SK-N-SH (cell line): ENCODE measurements at regions not wholly inside any gene's neighbourhood (a gene's known extent, or its start where the extent isn't known, plus 50 kb on each side); places are given as distances from the start of the nearest gene placed in this dataset.

Source experiments
- CTCF ChIA-PET: fragments of 300-600, 350-600 bp; formaldehyde crosslinking; extraction: SDS; loops from one replicate; lab custom pipeline; 2021; lab: Yijun Ruan, JAX
- POLR2A ChIA-PET: fragments of 350-600 bp; sonication (Branson Sonifier 250); formaldehyde crosslinking; extraction: SDS; loops from one replicate; lab custom pipeline; 2020; ENCODE audit warnings: antibody characterized with exemption, inconsistent platforms; lab: Yijun Ruan, JAX
- DNase-seq: peaks from one replicate; pipeline ENCODE4 v3.0.0; 2012
- H2AFZ ChIP-seq: fragments of 200-600 bp; sonication (generic); 2 replicates; pipeline ENCODE4 v1.8.1; 2016; ENCODE audit warnings: antibody characterized with exemption, mild to moderate bottlenecking, low read depth
- H3F3A ChIP-seq: fragments of 200-600 bp; sonication (generic); replicated peaks from 2 replicates; pipeline ENCODE3; 2016; ENCODE audit warnings: antibody characterized with exemption, mild to moderate bottlenecking; ENCODE audit not compliant: insufficient read depth
- H3K27ac ChIP-seq, 2 experiments: fragments of 200-500 bp in 1 of 2; fragments of 200-600 bp in 1 of 2; sonication (Bioruptor generic) in 1 of 2; sonication (generic), shearing (Covaris generic) in 1 of 2; 2 replicates each; pipeline versions ENCODE4 v1.5.1 to v1.6.1; 2014 to 2016; ENCODE audit warnings: low read depth in 2 of 2, inconsistent platforms in 1 of 2, low read length in 1 of 2, mild to moderate bottlenecking in 1 of 2, mixed read lengths in 1 of 2
- H3K27me3 ChIP-seq: fragments of 200-600 bp; sonication (generic), shearing (Covaris generic); 2 replicates; pipeline ENCODE4 v1.6.1; 2016; ENCODE audit warnings: mixed run types; ENCODE audit not compliant: insufficient read depth
- H3K36me3 ChIP-seq, 2 experiments: fragments of 200-500 bp in 1 of 2; fragments of 200-600 bp in 1 of 2; sonication (Bioruptor generic) in 1 of 2; sonication (generic) in 1 of 2; replicated peaks in 1 of 2; 2 replicates each; pipeline versions ENCODE3 to v1.5.1; 2014 to 2016; ENCODE audit warnings: low read length in 1 of 2, mild to moderate bottlenecking in 1 of 2; ENCODE audit not compliant: insufficient read depth in 2 of 2, control insufficient read depth in 1 of 2
- H3K4me1 ChIP-seq, 2 experiments: fragments of 200-500 bp in 1 of 2; fragments of 200-600 bp in 1 of 2; sonication (Bioruptor generic) in 1 of 2; sonication (generic), shearing (Covaris generic) in 1 of 2; 2 replicates each; pipeline versions ENCODE4 v1.5.1 to v1.6.1; 2014 to 2016; ENCODE audit warnings: low read depth in 1 of 2, low read length in 1 of 2, mixed run types in 1 of 2; ENCODE audit not compliant: insufficient read depth in 2 of 2, control insufficient read depth in 1 of 2
- H3K4me2 ChIP-seq: fragments of 200-600 bp; sonication (generic), shearing (Covaris generic); 2 replicates; pipeline ENCODE4 v1.6.1; 2017; ENCODE audit warnings: mixed run types
- H3K4me3 ChIP-seq, 2 experiments: fragments of 200-500 bp in 1 of 2; fragments of 200-600 bp in 1 of 2; sonication (Bioruptor generic) in 1 of 2; sonication (generic), shearing (Covaris generic) in 1 of 2; 2 replicates each; pipeline versions ENCODE4 v1.5.1 to v1.8.1; 2014 to 2016; ENCODE audit warnings: low read depth in 2 of 2, inconsistent platforms in 1 of 2, low read length in 1 of 2, mild to moderate bottlenecking in 1 of 2, mixed read lengths in 1 of 2, moderate library complexity in 1 of 2
- H3K79me2 ChIP-seq: fragments of 200-600 bp; sonication (generic); 2 replicates; pipeline ENCODE4 v1.8.1; 2017; ENCODE audit warnings: mild to moderate bottlenecking; ENCODE audit not compliant: insufficient read depth
- H3K9ac ChIP-seq: fragments of 200-600 bp; sonication (generic); 2 replicates; pipeline ENCODE4 v1.6.1; 2017; ENCODE audit warnings: mixed run types
- H3K9me2 ChIP-seq: fragments of 200-600 bp; sonication (generic); 2 replicates; pipeline ENCODE4 v1.6.1; 2017; ENCODE audit warnings: mixed run types
- H3K9me3 ChIP-seq: fragments of 200-600 bp; sonication (generic); 2 replicates; pipeline ENCODE4 v1.6.1; 2017; ENCODE audit warnings: mixed run types, mild to moderate bottlenecking, moderate library complexity
- H4K20me1 ChIP-seq: fragments of 200-600 bp; sonication (generic); 2 replicates; pipeline ENCODE4 v1.6.1; 2017; ENCODE audit warnings: mild to moderate bottlenecking, mixed run types; ENCODE audit not compliant: insufficient read depth
- EZH2phosphoT487 ChIP-seq: fragments of 200-600 bp; sonication (generic); IDR thresholded peaks from 2 replicates; pipeline ENCODE4 v1.6.1; 2017; ENCODE audit warnings: low read depth, mixed run types, mild to moderate bottlenecking, antibody characterized with exemption, moderate library complexity, borderline replicate concordance
- FOSL2 ChIP-seq: IDR thresholded peaks from 2 replicates; pipeline ENCODE4 v1.4.0; 2012; ENCODE audit warnings: low read depth, mild to moderate bottlenecking, moderate library complexity, borderline replicate concordance
- FOXM1 ChIP-seq: IDR thresholded peaks from 2 replicates; pipeline ENCODE4 v1.4.0; 2012; ENCODE audit warnings: low read depth, mild to moderate bottlenecking
- NFIC ChIP-seq: IDR thresholded peaks from 2 replicates; pipeline ENCODE4 v1.4.0; 2012; ENCODE audit warnings: borderline replicate concordance
- POLR2AphosphoS5 ChIP-seq: IDR thresholded peaks from 2 replicates; pipeline ENCODE4 v1.6.1; 2012; ENCODE audit warnings: low read depth, low read length
- TAF1 ChIP-seq: IDR thresholded peaks from 2 replicates; pipeline ENCODE4 v1.6.1; 2012; ENCODE audit warnings: low read depth, mild to moderate bottlenecking, low read length, moderate library complexity, borderline replicate concordance
- WGBS: methylation state at CpG from one replicate; pipeline ENCODE4 v1.1.6; 2017; ENCODE audit warnings: low lambda C conversion rate; 5-methylcytosine and 5-hydroxymethylcytosine counted together
- TF ChIP-seq, protein P1 (sequence below): IDR thresholded peaks from 2 replicates; pipeline ENCODE4 v1.4.0; 2012; ENCODE audit warnings: low read depth, borderline replicate concordance
- TF ChIP-seq, protein P2 (sequence below): IDR thresholded peaks from 2 replicates; pipeline ENCODE4; 2012
- TF ChIP-seq, protein P3 (sequence below): fragments of 150-350 bp; IDR thresholded peaks from 2 replicates; pipeline ENCODE4 v1.6.1; 2016; ENCODE audit warnings: mild to moderate bottlenecking, low read depth, low read length
- TF ChIP-seq, protein P4 (sequence below): IDR thresholded peaks from 2 replicates; pipeline ENCODE4 v1.6.1; 2012; ENCODE audit warnings: mild to moderate bottlenecking, low read depth, low read length, moderate library complexity

DNA sequence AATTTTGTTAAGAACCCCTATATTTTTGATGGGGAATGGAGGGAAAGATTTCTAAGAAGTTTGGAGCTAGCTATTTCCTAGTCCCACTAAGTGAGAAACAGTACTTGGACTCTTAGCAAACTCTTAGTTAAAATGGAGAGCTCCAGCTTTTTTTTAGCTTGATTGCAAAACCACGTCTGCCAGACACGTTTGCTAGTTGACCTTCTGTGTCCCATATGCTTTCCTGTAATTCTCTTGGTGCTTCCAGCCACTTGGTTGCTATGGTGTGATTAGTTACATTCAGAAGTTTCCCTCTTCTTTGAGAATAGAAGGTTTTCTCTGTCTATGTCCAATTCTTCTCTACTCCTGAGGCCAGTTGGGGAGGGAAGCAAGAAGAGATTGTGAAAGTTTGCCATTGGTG lies 417.0 kb upstream of the TLE4 start:
- no peaks in the 10 kb centered on the region for H3K4me1 ChIP-seq
- no peak overlapping the region for H3K4me2 ChIP-seq
- WGBS = 94% methylated on average over 2 of the region's 2 CpGs
- CTCF ChIA-PET = no interaction called here
- H3K9me2 ChIP-seq = no peaks in the 10 kb centered on the region
- H3K9me3 ChIP-seq = no peaks in the 10 kb centered on the region
- H3F3A ChIP-seq = no peaks in the 10 kb centered on the region
- no peak for DNase-seq
- H4K20me1 ChIP-seq = no peaks in the 10 kb centered on the region
- no peak overlapping the region for H2AFZ ChIP-seq
- H3K79me2 ChIP-seq = no peaks in the 10 kb centered on the region
- POLR2A ChIA-PET = no interaction called here
- no peak overlapping the region for H3K4me3 ChIP-seq
- TF ChIP-seq NFIC = no peak
- H3K9ac ChIP-seq = no peak overlapping the region
- no peaks in the 10 kb centered on the region for H3K36me3 ChIP-seq
- no peaks in the 10 kb centered on the region for H3K27me3 ChIP-seq
- H3K27ac ChIP-seq = no peak overlapping the region

DNA sequence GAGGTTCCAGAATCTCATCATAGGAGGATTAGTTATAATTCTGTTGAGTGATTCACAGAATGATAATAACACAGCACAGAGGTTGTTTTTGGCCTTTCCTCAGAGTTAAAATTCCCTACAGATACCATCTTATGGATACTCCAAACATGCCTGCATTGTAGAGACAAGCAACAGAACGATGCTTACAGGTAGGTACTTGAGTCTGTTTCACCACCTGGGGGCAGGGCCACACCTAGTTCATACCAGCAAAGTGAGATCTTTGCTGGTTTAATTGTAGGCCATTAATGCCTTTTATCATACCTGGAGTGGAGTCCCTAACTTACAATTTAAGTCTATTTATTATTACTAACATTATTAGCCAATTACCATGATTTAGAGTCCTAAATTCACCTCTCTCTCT lies 416.5 kb upstream of the TLE4 start:
- POLR2A ChIA-PET = no interaction called here
- DNase-seq = no peak
- Histone ChIP-seq H3K9me3 (no peaks in the 10 kb centered on the region), H3F3A (no peaks in the 10 kb centered on the region), H2AFZ (no peak overlapping the region), H3K79me2 (no peaks in the 10 kb centered on the region), H3K27ac (no peak overlapping the region), H3K36me3 (no peaks in the 10 kb centered on the region), H3K9ac (no peak overlapping the region), H3K27me3 (no peaks in the 10 kb centered on the region), H3K4me3 (no peak overlapping the region), H3K4me1 (no peaks in the 10 kb centered on the region), H3K9me2 (no peaks in the 10 kb centered on the region), H4K20me1 (no peaks in the 10 kb centered on the region)
- 57% methylated on average over 1 of the region's 1 CpG for WGBS
- no peak for TF ChIP-seq FOSL2
- no peak for TF ChIP-seq FOXM1
- TF ChIP-seq TAF1 = no peak
- TF ChIP-seq, protein P1, sequence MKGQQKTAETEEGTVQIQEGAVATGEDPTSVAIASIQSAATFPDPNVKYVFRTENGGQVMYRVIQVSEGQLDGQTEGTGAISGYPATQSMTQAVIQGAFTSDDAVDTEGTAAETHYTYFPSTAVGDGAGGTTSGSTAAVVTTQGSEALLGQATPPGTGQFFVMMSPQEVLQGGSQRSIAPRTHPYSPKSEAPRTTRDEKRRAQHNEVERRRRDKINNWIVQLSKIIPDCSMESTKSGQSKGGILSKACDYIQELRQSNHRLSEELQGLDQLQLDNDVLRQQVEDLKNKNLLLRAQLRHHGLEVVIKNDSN = no peak
- TF ChIP-seq NFIC = no peak
- TF ChIP-seq, protein P2, sequence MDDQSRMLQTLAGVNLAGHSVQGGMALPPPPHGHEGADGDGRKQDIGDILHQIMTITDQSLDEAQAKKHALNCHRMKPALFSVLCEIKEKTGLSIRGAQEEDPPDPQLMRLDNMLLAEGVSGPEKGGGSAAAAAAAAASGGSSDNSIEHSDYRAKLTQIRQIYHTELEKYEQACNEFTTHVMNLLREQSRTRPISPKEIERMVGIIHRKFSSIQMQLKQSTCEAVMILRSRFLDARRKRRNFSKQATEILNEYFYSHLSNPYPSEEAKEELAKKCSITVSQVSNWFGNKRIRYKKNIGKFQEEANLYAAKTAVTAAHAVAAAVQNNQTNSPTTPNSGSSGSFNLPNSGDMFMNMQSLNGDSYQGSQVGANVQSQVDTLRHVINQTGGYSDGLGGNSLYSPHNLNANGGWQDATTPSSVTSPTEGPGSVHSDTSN = no peak
- no peak for TF ChIP-seq POLR2AphosphoS5
- TF ChIP-seq, protein P3, sequence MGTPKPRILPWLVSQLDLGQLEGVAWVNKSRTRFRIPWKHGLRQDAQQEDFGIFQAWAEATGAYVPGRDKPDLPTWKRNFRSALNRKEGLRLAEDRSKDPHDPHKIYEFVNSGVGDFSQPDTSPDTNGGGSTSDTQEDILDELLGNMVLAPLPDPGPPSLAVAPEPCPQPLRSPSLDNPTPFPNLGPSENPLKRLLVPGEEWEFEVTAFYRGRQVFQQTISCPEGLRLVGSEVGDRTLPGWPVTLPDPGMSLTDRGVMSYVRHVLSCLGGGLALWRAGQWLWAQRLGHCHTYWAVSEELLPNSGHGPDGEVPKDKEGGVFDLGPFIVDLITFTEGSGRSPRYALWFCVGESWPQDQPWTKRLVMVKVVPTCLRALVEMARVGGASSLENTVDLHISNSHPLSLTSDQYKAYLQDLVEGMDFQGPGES = no peak
- TF ChIP-seq, protein P4, sequence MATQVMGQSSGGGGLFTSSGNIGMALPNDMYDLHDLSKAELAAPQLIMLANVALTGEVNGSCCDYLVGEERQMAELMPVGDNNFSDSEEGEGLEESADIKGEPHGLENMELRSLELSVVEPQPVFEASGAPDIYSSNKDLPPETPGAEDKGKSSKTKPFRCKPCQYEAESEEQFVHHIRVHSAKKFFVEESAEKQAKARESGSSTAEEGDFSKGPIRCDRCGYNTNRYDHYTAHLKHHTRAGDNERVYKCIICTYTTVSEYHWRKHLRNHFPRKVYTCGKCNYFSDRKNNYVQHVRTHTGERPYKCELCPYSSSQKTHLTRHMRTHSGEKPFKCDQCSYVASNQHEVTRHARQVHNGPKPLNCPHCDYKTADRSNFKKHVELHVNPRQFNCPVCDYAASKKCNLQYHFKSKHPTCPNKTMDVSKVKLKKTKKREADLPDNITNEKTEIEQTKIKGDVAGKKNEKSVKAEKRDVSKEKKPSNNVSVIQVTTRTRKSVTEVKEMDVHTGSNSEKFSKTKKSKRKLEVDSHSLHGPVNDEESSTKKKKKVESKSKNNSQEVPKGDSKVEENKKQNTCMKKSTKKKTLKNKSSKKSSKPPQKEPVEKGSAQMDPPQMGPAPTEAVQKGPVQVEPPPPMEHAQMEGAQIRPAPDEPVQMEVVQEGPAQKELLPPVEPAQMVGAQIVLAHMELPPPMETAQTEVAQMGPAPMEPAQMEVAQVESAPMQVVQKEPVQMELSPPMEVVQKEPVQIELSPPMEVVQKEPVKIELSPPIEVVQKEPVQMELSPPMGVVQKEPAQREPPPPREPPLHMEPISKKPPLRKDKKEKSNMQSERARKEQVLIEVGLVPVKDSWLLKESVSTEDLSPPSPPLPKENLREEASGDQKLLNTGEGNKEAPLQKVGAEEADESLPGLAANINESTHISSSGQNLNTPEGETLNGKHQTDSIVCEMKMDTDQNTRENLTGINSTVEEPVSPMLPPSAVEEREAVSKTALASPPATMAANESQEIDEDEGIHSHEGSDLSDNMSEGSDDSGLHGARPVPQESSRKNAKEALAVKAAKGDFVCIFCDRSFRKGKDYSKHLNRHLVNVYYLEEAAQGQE = no peak
- TF ChIP-seq EZH2phosphoT487 = no peak
- TF ChIP-seq, all 33 proteins: peak for 0
- CTCF ChIA-PET = no interaction called here
- H3K4me2 ChIP-seq = no peak overlapping the region
